Loucy (cell line): ENCODE measurements at regions not wholly inside any gene's neighbourhood (a gene's known extent, or its start where the extent isn't known, plus 50 kb on each side); places are given as distances from the start of the nearest gene placed in this dataset.

ENCODE experiments used
- H2AFZ ChIP-seq: fragments of 200-600 bp; sonication (generic); 2 replicates; pipeline ENCODE4 v1.6.0; 2016; ENCODE audit warnings: antibody characterized with exemption, mild to moderate bottlenecking, low read length, moderate library complexity
- H3F3A ChIP-seq: fragments of 200-600 bp; 2 replicates; pipeline ENCODE4 v1.6.0; 2016; ENCODE audit warnings: antibody characterized with exemption, low read depth, mild to moderate bottlenecking
- H3K27me3 ChIP-seq: fragments of 200-600 bp; sonication (generic); 2 replicates; pipeline ENCODE4 v1.6.1; 2014; ENCODE audit warnings: low read length, mild to moderate bottlenecking; ENCODE audit not compliant: insufficient read depth, poor library complexity, severe bottlenecking
- H3K36me3 ChIP-seq: fragments of 200-600 bp; sonication (generic); 2 replicates; pipeline ENCODE4 v1.6.1; 2016; ENCODE audit warnings: low read length; ENCODE audit not compliant: insufficient read depth
- H3K4me1 ChIP-seq: fragments of 200-600 bp; sonication (generic); 2 replicates; pipeline ENCODE4 v1.5.1; 2014; ENCODE audit warnings: low read length, mild to moderate bottlenecking; ENCODE audit not compliant: insufficient read depth, poor library complexity, severe bottlenecking
- H3K4me2 ChIP-seq: fragments of 200-600 bp; sonication (generic); 2 replicates; pipeline ENCODE4 v1.6.0; 2014; ENCODE audit warnings: antibody characterized with exemption, low read length, low read depth, mild to moderate bottlenecking; ENCODE audit not compliant: poor library complexity, severe bottlenecking
- H3K4me3 ChIP-seq: fragments of 200-600 bp; sonication (generic); 2 replicates; pipeline ENCODE4 v1.5.1; 2014; ENCODE audit warnings: low read length, mild to moderate bottlenecking, mixed read lengths; ENCODE audit not compliant: poor library complexity, severe bottlenecking
- H3K79me2 ChIP-seq: fragments of 200-600 bp; sonication (generic); 2 replicates; pipeline ENCODE4 v1.6.1; 2014; ENCODE audit warnings: low read length; ENCODE audit not compliant: insufficient read depth
- H3K9ac ChIP-seq: fragments of 200-600 bp; sonication (generic); 2 replicates; pipeline ENCODE4 v1.6.0; 2014; ENCODE audit warnings: mild to moderate bottlenecking, low read depth, low read length, moderate library complexity; ENCODE audit not compliant: poor library complexity, severe bottlenecking
- H3K9me2 ChIP-seq: fragments of 200-600 bp; sonication (generic); replicated peaks from 2 replicates; pipeline ENCODE4 v1.6.1; 2016; ENCODE audit warnings: low read depth, low read length, mixed read lengths
- H3K9me3 ChIP-seq: fragments of 200-600 bp; sonication (generic); 2 replicates; pipeline ENCODE4 v1.6.1; 2014; ENCODE audit warnings: mild to moderate bottlenecking, antibody characterized with exemption, low read length, low read depth; ENCODE audit not compliant: insufficient read depth
- H4K20me1 ChIP-seq: fragments of 200-600 bp; sonication (generic); 2 replicates; pipeline ENCODE4 v1.6.0; 2014; ENCODE audit warnings: antibody characterized with exemption, low read length, mild to moderate bottlenecking; ENCODE audit not compliant: insufficient read depth, poor library complexity, severe bottlenecking
- EZH2phosphoT487 ChIP-seq: fragments of 200-600 bp; IDR thresholded peaks from 2 replicates; pipeline ENCODE4 v1.6.1; 2018; ENCODE audit warnings: antibody characterized with exemption, mild to moderate bottlenecking, moderate library complexity, borderline replicate concordance
- TF ChIP-seq, protein P1 (sequence below): fragments of 200-600 bp; sonication (generic); conservative IDR thresholded peaks from 2 replicates; pipeline ENCODE4 v1.5.1; 2014; ENCODE audit warnings: mild to moderate bottlenecking, antibody characterized with exemption, low read length

DNA sequence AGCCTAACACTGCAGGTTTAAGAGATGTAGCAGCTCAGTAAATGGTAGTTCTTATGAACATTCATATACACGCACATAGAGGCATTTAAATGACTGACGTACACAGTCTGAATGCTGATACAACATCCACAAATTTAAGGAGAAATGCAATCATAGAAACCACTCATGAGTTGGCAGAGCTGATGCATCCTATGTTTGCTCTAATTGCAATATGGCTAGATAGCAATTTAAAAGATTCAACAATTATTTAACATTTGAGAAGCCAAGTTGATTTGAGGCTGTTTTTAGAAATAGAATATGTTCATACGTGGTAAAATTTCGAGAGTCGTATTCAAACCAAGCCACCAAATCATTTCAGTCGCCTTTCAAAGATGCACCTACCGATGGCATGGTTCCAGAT is 135.6 kb downstream of the PFKFB3 start:
- Histone ChIP-seq H3K4me3 (no peak overlapping the region), H3K4me2 (no peak overlapping the region)

DNA sequence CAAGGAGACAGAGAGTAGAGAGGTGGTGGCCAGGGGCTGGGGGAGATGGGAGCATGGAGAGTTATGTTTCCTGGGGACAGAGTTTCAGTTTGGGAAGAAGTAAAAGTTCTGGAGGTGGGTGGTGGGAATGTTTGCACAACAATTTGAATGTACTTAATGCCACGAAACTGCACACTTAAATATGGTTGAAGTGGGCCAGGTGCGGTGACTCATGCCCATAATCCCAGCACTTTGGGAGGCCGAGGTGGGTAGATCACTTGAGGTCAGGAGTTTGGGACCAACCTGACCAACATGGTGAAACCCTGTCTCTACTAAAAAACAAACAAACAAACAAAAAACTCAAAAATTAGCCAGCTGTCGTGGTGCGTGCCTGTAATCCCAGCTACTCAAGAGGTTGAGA is 137.2 kb downstream of the PFKFB3 start:
- no peaks in the 10 kb centered on the region for H3K36me3 ChIP-seq
- H2AFZ ChIP-seq = no peak overlapping the region

More for the DNA sequence above, 135.6 kb downstream of the PFKFB3 start:
- Histone ChIP-seq H3K79me2 (no peaks in the 10 kb centered on the region), H2AFZ (no peak overlapping the region), H3K27me3 (no peaks in the 10 kb centered on the region), H3K36me3 (no peaks in the 10 kb centered on the region), H3K9me2 (no peaks in the 10 kb centered on the region), H3K9me3 (0 out of 2 replicates have a peak, but pooled peaks cover 7% of the 10 kb centered on the region), H4K20me1 (no peaks in the 10 kb centered on the region), H3K9ac (no peak overlapping the region), H3F3A (no peaks in the 10 kb centered on the region), H3K4me1 (peaks cover 4% of the 10 kb centered on the region)
- no peak for TF ChIP-seq EZH2phosphoT487
- TF ChIP-seq, protein P1, sequence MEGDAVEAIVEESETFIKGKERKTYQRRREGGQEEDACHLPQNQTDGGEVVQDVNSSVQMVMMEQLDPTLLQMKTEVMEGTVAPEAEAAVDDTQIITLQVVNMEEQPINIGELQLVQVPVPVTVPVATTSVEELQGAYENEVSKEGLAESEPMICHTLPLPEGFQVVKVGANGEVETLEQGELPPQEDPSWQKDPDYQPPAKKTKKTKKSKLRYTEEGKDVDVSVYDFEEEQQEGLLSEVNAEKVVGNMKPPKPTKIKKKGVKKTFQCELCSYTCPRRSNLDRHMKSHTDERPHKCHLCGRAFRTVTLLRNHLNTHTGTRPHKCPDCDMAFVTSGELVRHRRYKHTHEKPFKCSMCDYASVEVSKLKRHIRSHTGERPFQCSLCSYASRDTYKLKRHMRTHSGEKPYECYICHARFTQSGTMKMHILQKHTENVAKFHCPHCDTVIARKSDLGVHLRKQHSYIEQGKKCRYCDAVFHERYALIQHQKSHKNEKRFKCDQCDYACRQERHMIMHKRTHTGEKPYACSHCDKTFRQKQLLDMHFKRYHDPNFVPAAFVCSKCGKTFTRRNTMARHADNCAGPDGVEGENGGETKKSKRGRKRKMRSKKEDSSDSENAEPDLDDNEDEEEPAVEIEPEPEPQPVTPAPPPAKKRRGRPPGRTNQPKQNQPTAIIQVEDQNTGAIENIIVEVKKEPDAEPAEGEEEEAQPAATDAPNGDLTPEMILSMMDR = no peak

DNA sequence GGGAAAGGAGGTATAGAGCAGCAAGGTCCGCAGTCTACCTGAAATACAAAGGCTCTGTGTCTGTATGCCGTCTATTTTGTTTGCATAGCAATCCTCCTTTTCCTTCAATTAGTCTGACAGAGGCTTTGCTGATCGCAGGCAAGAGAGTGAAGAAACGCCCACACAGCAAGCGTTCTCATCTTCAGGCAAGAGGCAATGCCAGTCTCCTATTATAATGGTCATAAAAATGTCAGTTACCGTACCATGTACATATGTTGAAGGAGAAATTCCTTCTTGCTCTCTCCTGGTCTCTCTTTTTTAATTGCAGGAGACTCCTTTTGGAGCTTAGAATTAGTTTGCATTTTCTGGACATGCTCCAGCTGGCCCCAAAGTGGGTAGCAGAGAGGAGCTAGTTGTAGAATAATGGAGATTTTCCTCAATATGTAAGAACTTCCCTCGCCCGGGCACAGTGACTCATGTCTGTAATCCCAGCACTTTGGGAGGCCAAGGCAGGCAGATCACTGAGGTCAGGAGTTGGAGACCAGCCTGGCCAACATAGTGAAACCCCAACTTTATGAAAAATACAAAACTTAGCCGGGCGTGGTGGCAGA is 139.5 kb downstream of the PFKFB3 start:
- no peaks in the 10 kb centered on the region for H3K9me2 ChIP-seq
- H4K20me1 ChIP-seq = no peaks in the 10 kb centered on the region
- H3K4me2 ChIP-seq = no peak overlapping the region
- H3K4me3 ChIP-seq = no peak overlapping the region
- H3F3A ChIP-seq = no peaks in the 10 kb centered on the region
- H2AFZ ChIP-seq = no peak overlapping the region
- no peaks in the 10 kb centered on the region for H3K36me3 ChIP-seq
- peaks cover 23% of the 10 kb centered on the region for H3K4me1 ChIP-seq
- H3K9ac ChIP-seq = no peak overlapping the region
- no peaks in the 10 kb centered on the region for H3K79me2 ChIP-seq
- TF ChIP-seq EZH2phosphoT487 = no peak
- TF ChIP-seq, protein P1 = no peak
- H3K9me3 ChIP-seq = no peaks in the 10 kb centered on the region
- no peaks in the 10 kb centered on the region for H3K27me3 ChIP-seq

More for the DNA sequence above, 137.2 kb downstream of the PFKFB3 start:
- Histone ChIP-seq H3K27me3 (no peaks in the 10 kb centered on the region), H3K4me1 (peaks cover 10% of the 10 kb centered on the region), H3K4me2 (no peak overlapping the region), H3K9me2 (no peaks in the 10 kb centered on the region), H3K4me3 (no peak overlapping the region), H3K79me2 (no peaks in the 10 kb centered on the region), H4K20me1 (no peaks in the 10 kb centered on the region), H3K9ac (no peak overlapping the region), H3F3A (no peaks in the 10 kb centered on the region), H3K9me3 (no peaks in the 10 kb centered on the region)
- TF ChIP-seq EZH2phosphoT487 = no peak
- TF ChIP-seq, protein P1 = no peak
